ENCODE measurements at regions not wholly inside any gene's neighbourhood (a gene's known extent, or its start where the extent isn't known, plus 50 kb on each side); places are given as distances from the start of the nearest gene placed in this dataset.
"Not testable (repeated sequence)": the region's sequence is repeated elsewhere in the genome, so short reads cannot be mapped to it uniquely, and the experiment has no call there.

DNA sequence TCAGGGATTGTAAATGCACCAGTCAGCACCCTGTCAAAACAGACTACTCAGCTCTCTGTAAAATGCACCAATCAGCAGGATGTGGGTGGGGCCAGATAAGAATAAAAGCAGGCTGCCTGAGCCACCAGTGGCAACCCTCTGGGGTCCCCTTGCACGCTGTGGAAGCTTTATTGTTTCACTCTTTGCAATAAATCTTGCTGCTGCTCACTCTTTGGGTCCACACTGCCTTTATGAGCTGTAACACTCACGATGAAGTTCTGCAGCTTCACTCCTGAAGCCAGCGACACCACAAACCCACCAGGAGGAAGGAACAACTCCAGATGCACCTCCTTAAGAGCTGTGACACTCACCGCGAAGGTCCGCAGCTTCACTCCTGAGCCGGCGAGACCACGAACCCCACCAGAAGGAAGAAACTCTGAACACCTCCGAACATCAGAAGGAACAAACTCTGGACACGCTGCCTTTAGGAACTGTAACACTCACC lies 1578.5 kb downstream of the SI start:
- H4K20me1 ChIP-seq (replicated peaks; ENCODE audit: control insufficient read depth, insufficient read depth, low read length); H3K9me1 ChIP-seq (ENCODE audit: control insufficient read depth, insufficient read depth, low read length); H3K36me3 ChIP-seq (ENCODE audit: control insufficient read depth, insufficient read depth, low read length); H3K27me3 ChIP-seq (ENCODE audit: control insufficient read depth in 2 of 2, insufficient read depth in 2 of 2, low read length in 2 of 2); in situ Hi-C loops (cut with MboI); H3K9me3 ChIP-seq (replicated peaks; ENCODE audit: control insufficient read depth, insufficient read depth, low read depth, low read length); CTCF ChIA-PET (ENCODE audit: low intra/inter-chr PET ratio); FAIRE-seq; BruUV-seq (replicated peaks); H3K4me1 ChIP-seq (replicated peaks in 1 of 2; ENCODE audit: control insufficient read depth in 2 of 2, insufficient read depth in 2 of 2, low read length in 2 of 2); ATAC-seq: not testable (repeated sequence)
- intact Hi-C loops (cut with micrococcal nuclease) = loop anchor here (1.0 to 10.0 kb wide), 2 partner anchors 53 to 125 kb away; no protein-coding TSS in a partner anchor
- H3K4me3 ChIP-seq = peak overlapping the region; percentile 45
- peaks cover 62% of the 10 kb centered on the region for H3K79me2 ChIP-seq (ENCODE audit: control insufficient read depth, insufficient read depth, low read length)
- 2% methylated on average over 11 of the region's 11 CpGs for WGBS (ENCODE audit: insufficient coverage, low coverage, missing lambda C conversion rate)
- H3K27ac ChIP-seq (ENCODE audit: extremely low read depth, low read depth, low read length) = peak overlapping the region; percentile 64
- H3K4me2 ChIP-seq (ENCODE audit: insufficient read depth, low read length) = peak overlapping the region; percentile 68
- DNase-seq (ENCODE audit: extremely low read depth in 1 of 4, low spot score in 3 of 4) = peak in 1 of 4 experiments; percentile 74
- H2AFZ ChIP-seq (ENCODE audit: low read depth, low read length) = peak overlapping the region; percentile 55; the same call in 1 of the 2 replicates
- POLR2A ChIA-PET = interaction anchor here (1.1 to 1.8 kb wide), 4 partner anchors 8 to 122 kb away, joined by 3 to 10 read pairs (median 4); no protein-coding TSS in a partner anchor
- peak overlapping the region; percentile 35 to 68; a peak in 3 of 4 replicates for H3K9ac ChIP-seq (ENCODE audit: insufficient read depth in 1 of 2, low read depth in 2 of 2, low read length in 2 of 2)
- peak; percentile 90 for TF ChIP-seq POLR2H (tag; IDR thresholded peaks at IDR 0.05; ENCODE audit: low read depth)
- TF ChIP-seq POLR2AphosphoS5 (IDR thresholded peaks at IDR 0.05; ENCODE audit: control insufficient read depth, insufficient read depth, low read depth, low read length) = peak; percentile 82
- TF ChIP-seq, protein P1, sequence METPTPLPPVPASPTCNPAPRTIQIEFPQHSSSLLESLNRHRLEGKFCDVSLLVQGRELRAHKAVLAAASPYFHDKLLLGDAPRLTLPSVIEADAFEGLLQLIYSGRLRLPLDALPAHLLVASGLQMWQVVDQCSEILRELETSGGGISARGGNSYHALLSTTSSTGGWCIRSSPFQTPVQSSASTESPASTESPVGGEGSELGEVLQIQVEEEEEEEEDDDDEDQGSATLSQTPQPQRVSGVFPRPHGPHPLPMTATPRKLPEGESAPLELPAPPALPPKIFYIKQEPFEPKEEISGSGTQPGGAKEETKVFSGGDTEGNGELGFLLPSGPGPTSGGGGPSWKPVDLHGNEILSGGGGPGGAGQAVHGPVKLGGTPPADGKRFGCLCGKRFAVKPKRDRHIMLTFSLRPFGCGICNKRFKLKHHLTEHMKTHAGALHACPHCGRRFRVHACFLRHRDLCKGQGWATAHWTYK (CRISPR knock-in tag; IDR thresholded peaks at IDR 0.05) = 0 out of 2 replicates have a peak, but pooled peaks have one; percentile 18
- 0 out of 4 replicates have a peak, but pooled peaks of 1 of the 2 experiments have one; percentile 26 for TF ChIP-seq SIN3A (IDR thresholded peaks at IDR 0.05; ENCODE audit: borderline replicate concordance in 2 of 2, control insufficient read depth in 1 of 2, low read depth in 2 of 2, low read length in 2 of 2)
- 0 out of 2 replicates have a peak, but pooled peaks have one; percentile 36 for TF ChIP-seq NFXL1 (CRISPR knock-in tag; IDR thresholded peaks at IDR 0.05)
- peak; percentile 82 for TF ChIP-seq NFYB (IDR thresholded peaks at IDR 0.05; ENCODE audit: extremely low read depth, insufficient read length)
- TF ChIP-seq KDM5B (IDR thresholded peaks at IDR 0.05; ENCODE audit: insufficient replicate concordance, low read depth, low read length) = peak; percentile 53
- TF ChIP-seq MTA3 (IDR thresholded peaks at IDR 0.05; ENCODE audit: borderline replicate concordance) = peak; percentile 84; the same call in 1 of the 2 replicates
- TF ChIP-seq TBP (optimal IDR thresholded peaks at IDR 0.05; ENCODE audit: low read depth, low read length) = peak; percentile 42
- TF ChIP-seq, protein P2, sequence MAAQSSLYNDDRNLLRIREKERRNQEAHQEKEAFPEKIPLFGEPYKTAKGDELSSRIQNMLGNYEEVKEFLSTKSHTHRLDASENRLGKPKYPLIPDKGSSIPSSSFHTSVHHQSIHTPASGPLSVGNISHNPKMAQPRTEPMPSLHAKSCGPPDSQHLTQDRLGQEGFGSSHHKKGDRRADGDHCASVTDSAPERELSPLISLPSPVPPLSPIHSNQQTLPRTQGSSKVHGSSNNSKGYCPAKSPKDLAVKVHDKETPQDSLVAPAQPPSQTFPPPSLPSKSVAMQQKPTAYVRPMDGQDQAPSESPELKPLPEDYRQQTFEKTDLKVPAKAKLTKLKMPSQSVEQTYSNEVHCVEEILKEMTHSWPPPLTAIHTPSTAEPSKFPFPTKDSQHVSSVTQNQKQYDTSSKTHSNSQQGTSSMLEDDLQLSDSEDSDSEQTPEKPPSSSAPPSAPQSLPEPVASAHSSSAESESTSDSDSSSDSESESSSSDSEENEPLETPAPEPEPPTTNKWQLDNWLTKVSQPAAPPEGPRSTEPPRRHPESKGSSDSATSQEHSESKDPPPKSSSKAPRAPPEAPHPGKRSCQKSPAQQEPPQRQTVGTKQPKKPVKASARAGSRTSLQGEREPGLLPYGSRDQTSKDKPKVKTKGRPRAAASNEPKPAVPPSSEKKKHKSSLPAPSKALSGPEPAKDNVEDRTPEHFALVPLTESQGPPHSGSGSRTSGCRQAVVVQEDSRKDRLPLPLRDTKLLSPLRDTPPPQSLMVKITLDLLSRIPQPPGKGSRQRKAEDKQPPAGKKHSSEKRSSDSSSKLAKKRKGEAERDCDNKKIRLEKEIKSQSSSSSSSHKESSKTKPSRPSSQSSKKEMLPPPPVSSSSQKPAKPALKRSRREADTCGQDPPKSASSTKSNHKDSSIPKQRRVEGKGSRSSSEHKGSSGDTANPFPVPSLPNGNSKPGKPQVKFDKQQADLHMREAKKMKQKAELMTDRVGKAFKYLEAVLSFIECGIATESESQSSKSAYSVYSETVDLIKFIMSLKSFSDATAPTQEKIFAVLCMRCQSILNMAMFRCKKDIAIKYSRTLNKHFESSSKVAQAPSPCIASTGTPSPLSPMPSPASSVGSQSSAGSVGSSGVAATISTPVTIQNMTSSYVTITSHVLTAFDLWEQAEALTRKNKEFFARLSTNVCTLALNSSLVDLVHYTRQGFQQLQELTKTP (IDR thresholded peaks at IDR 0.05; ENCODE audit: low read depth in 1 of 2, partially characterized antibody in 2 of 2) = peak in 1 of 2 experiments; percentile 19
- TF ChIP-seq MAZ (CRISPR knock-in tag; conservative IDR thresholded peaks at IDR 0.05 in 1 of 2, IDR thresholded peaks at IDR 0.05 in 1 of 2) = 0 out of 4 replicates have a peak, but pooled peaks of 1 of the 2 experiments have one; percentile 8
- peak; percentile 83 for TF ChIP-seq POLR2B (IDR thresholded peaks at IDR 0.05; ENCODE audit: low read depth, partially characterized antibody)
- peak; percentile 92 for TF ChIP-seq POLR2A (conservative IDR thresholded peaks at IDR 0.05)
